ENCODE measurements at regions not wholly inside any gene's neighbourhood (a gene's known extent, or its start where the extent isn't known, plus 50 kb on each side); places are given as distances from the start of the nearest gene placed in this dataset.

DNA sequence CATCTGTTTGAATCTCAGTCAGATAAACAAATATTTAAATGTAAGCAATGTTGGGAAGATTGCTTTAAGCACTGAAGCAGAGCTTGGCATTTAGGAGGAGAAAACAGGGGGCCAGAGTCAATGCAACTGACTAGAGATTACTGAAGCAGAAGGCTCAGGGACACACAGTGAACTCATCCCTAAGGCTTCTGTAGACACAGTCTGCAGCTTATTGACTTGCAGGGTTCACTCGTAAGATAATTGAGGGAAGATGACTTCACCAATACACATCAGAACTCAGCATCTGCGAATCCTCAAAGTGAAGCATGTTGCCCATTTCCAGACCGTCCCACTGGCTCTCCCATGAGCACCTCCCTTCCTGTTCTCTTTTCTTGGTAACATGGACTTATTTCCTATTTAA lies 363.4 kb upstream of the PFKP start:
- Histone ChIP-seq H3K36me3 (replicated peaks in 1 of 2; ENCODE audit: control extremely low read depth in 1 of 2, control insufficient read depth in 1 of 2, extremely low read depth in 1 of 2, insufficient read depth in 2 of 2, low read length in 1 of 2) (no peaks in the 10 kb centered on the region), H4K20me1 (ENCODE audit: control insufficient read depth, insufficient read depth, low read length, poor library complexity, severe bottlenecking) (no peaks in the 10 kb centered on the region), H3K9ac (ENCODE audit: low read length) (no peak overlapping the region), H3K4me2 (replicated peaks; ENCODE audit: low read depth, low read length, poor library complexity, severe bottlenecking) (no peak overlapping the region), H3K4me3 (ENCODE audit: control extremely low read depth in 1 of 5, extremely low read depth in 1 of 5, insufficient read depth in 1 of 5, low read depth in 2 of 5, low read length in 4 of 5) (no peak overlapping the region), H3K9me3 (ENCODE audit: control extremely low read depth in 1 of 3, control insufficient read depth in 2 of 3, insufficient read depth in 1 of 3, low read length in 2 of 3) (peaks cover 0 to 11% (median 0%) of the 10 kb centered on the region in 3 donors), H3K27ac (ENCODE audit: low read length in 2 of 2) (no peak overlapping the region), H3K4me1 (ENCODE audit: control insufficient read depth in 2 of 2, insufficient read depth in 2 of 2, low read length in 2 of 2) (peaks cover 7 to 10% of the 10 kb centered on the region in 2 donors), H2AFZ (ENCODE audit: insufficient read depth, low read depth, low read length, poor library complexity, severe bottlenecking) (no peak overlapping the region), H3K27me3 (replicated peaks in 1 of 4; ENCODE audit: control extremely low read depth in 1 of 4, control insufficient read depth in 3 of 4, insufficient read depth in 4 of 4, low read length in 3 of 4) (no peaks in the 10 kb centered on the region), H3K79me2 (ENCODE audit: control insufficient read depth, insufficient read depth, low read length) (no peaks in the 10 kb centered on the region)
- 100% methylated on average over 1 of the region's 3 CpGs for WGBS (ENCODE audit: insufficient coverage)
- ATAC-seq (ENCODE audit: low read depth) (no peak), DNase-seq (no peak)
- Mint-ChIP-seq H3K27me3 (no peaks in the 10 kb centered on the region), H3K4me1 (peaks cover 8% of the 10 kb centered on the region), H3K9me3 (ENCODE audit: insufficient read depth) (peaks cover 3% of the 10 kb centered on the region), H3K27ac (no peak overlapping the region), H3K4me3 (no peak overlapping the region)
- intact Hi-C loops (cut with micrococcal nuclease): no loop called here
- POLR2A ChIA-PET: no interaction called here
- no peak for TF ChIP-seq EZH2 (IDR thresholded peaks at IDR 0.05; ENCODE audit: borderline replicate concordance, insufficient read depth, low read depth, low read length, poor library complexity, severe bottlenecking)
- TF ChIP-seq, protein P1, sequence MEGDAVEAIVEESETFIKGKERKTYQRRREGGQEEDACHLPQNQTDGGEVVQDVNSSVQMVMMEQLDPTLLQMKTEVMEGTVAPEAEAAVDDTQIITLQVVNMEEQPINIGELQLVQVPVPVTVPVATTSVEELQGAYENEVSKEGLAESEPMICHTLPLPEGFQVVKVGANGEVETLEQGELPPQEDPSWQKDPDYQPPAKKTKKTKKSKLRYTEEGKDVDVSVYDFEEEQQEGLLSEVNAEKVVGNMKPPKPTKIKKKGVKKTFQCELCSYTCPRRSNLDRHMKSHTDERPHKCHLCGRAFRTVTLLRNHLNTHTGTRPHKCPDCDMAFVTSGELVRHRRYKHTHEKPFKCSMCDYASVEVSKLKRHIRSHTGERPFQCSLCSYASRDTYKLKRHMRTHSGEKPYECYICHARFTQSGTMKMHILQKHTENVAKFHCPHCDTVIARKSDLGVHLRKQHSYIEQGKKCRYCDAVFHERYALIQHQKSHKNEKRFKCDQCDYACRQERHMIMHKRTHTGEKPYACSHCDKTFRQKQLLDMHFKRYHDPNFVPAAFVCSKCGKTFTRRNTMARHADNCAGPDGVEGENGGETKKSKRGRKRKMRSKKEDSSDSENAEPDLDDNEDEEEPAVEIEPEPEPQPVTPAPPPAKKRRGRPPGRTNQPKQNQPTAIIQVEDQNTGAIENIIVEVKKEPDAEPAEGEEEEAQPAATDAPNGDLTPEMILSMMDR (IDR thresholded peaks at IDR 0.05): no peak
- CTCF ChIA-PET: no interaction called here

DNA sequence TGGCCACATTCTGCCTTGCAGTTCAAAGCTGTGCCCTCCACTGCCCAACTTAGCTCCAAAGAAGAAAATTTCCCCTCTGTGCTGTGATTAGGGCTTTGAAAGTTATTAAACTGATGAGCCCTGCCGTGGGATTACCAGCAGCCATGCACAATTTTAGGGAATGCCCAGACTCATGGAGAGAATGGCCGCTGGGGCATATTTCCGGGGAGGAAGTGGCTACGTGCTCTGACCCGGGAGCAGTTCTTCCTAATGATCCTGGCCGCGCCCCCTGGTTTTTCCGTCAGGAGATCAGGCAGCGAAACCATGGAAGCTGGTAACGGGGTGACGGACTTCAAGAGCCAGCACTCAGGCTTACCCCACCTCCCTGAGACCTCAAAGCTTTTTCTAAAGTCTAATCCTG lies 365.5 kb upstream of the PFKP start:
- peaks cover 8% of the 10 kb centered on the region for H3K4me1 Mint-ChIP-seq
- 94% methylated on average over 11 of the region's 11 CpGs for WGBS (ENCODE audit: insufficient coverage)
- TF ChIP-seq EZH2 (IDR thresholded peaks at IDR 0.05; ENCODE audit: borderline replicate concordance, insufficient read depth, low read depth, low read length, poor library complexity, severe bottlenecking): no peak
- TF ChIP-seq, protein P1 (IDR thresholded peaks at IDR 0.05): no peak
- Histone ChIP-seq H3K36me3 (replicated peaks in 1 of 2; ENCODE audit: control extremely low read depth in 1 of 2, control insufficient read depth in 1 of 2, extremely low read depth in 1 of 2, insufficient read depth in 2 of 2, low read length in 1 of 2) (no peaks in the 10 kb centered on the region), H3K9ac (ENCODE audit: low read length) (no peak overlapping the region), H3K27me3 (replicated peaks in 1 of 4; ENCODE audit: control extremely low read depth in 1 of 4, control insufficient read depth in 3 of 4, insufficient read depth in 4 of 4, low read length in 3 of 4) (no peaks in the 10 kb centered on the region), H3K4me1 (ENCODE audit: control insufficient read depth in 2 of 2, insufficient read depth in 2 of 2, low read length in 2 of 2) (peaks cover 7 to 10% of the 10 kb centered on the region in 2 donors), H4K20me1 (ENCODE audit: control insufficient read depth, insufficient read depth, low read length, poor library complexity, severe bottlenecking) (no peaks in the 10 kb centered on the region), H3K27ac (ENCODE audit: low read length in 2 of 2) (no peak overlapping the region), H3K4me2 (replicated peaks; ENCODE audit: low read depth, low read length, poor library complexity, severe bottlenecking) (no peak overlapping the region), H3K4me3 (ENCODE audit: control extremely low read depth in 1 of 5, extremely low read depth in 1 of 5, insufficient read depth in 1 of 5, low read depth in 2 of 5, low read length in 4 of 5) (no peak overlapping the region), H3K9me3 (ENCODE audit: control extremely low read depth in 1 of 3, control insufficient read depth in 2 of 3, insufficient read depth in 1 of 3, low read length in 2 of 3) (peaks cover 0 to 11% (median 0%) of the 10 kb centered on the region in 3 donors), H2AFZ (ENCODE audit: insufficient read depth, low read depth, low read length, poor library complexity, severe bottlenecking) (no peak overlapping the region), H3K79me2 (ENCODE audit: control insufficient read depth, insufficient read depth, low read length) (no peaks in the 10 kb centered on the region)
- intact Hi-C loops (cut with micrococcal nuclease): no loop called here
- ChIA-PET POLR2A (no interaction called here), CTCF (no interaction called here)
- peaks cover 3% of the 10 kb centered on the region for H3K9me3 Mint-ChIP-seq (ENCODE audit: insufficient read depth)
- H3K27ac Mint-ChIP-seq: no peak overlapping the region
- DNase-seq (no peak), ATAC-seq (ENCODE audit: low read depth) (no peak)
- H3K4me3 Mint-ChIP-seq: no peak overlapping the region
- peaks cover 3% of the 10 kb centered on the region for H3K27me3 Mint-ChIP-seq

All from B cell (primary cell).